Progenitor cell of endocrine pancreas (in vitro differentiated cells): ENCODE measurements at regions not wholly inside any gene's neighbourhood (a gene's known extent, or its start where the extent isn't known, plus 50 kb on each side); places are given as distances from the start of the nearest gene placed in this dataset.

Experiments used
- DNase-seq: peaks from one replicate; pipeline ENCODE4 v3.0.0; 2021; ENCODE audit warnings: low spot score; ENCODE audit not compliant: unreplicated experiment
- H3K27ac Mint-ChIP-seq: 2 replicates; pipeline ENCODE4 v1.8.0; 2021; ENCODE audit warnings: mild to moderate bottlenecking, moderate library complexity, mixed read lengths
- H3K27me3 Mint-ChIP-seq: 2 replicates; pipeline ENCODE4 v1.8.0; 2021; ENCODE audit warnings: mixed read lengths
- H3K36me3 Mint-ChIP-seq: 2 replicates; pipeline ENCODE4 v1.8.0; 2022; ENCODE audit warnings: mixed read lengths; ENCODE audit not compliant: insufficient read depth
- H3K4me1 Mint-ChIP-seq: 2 replicates; pipeline ENCODE4 v1.8.0; 2021; ENCODE audit warnings: low read depth, mixed read lengths
- H3K4me3 Mint-ChIP-seq: 2 replicates; pipeline ENCODE4 v1.8.0; 2021; ENCODE audit warnings: low read depth, mild to moderate bottlenecking, moderate library complexity, mixed read lengths
- H3K9me3 Mint-ChIP-seq: 2 replicates; pipeline ENCODE4 v1.8.0; 2021; ENCODE audit warnings: low read depth, mixed read lengths
- CTCF ChIP-seq: fragments of 200-600 bp; sonication (generic); IDR thresholded peaks from one replicate; pipeline ENCODE4 v1.5.0; 2021; ENCODE audit warnings: antibody characterized with exemption, mild to moderate bottlenecking; ENCODE audit not compliant: unreplicated experiment

GRCh38 chr1:234957330-234958065 is 171.1 kb downstream of the TOMM20 start:
- Mint-ChIP-seq H3K9me3 (no peaks in the 10 kb centered on the region), H3K27ac (peak overlapping the region; percentile 98), H3K4me1 (peaks cover 76% of the 10 kb centered on the region), H3K27me3 (no peaks in the 10 kb centered on the region), H3K36me3 (no peaks in the 10 kb centered on the region), H3K4me3 (peak overlapping the region; percentile 42)
- peak; percentile 39 for DNase-seq
- no peak for TF ChIP-seq CTCF

- no peak for TF ChIP-seq CTCF
- no peak for DNase-seq
- Mint-ChIP-seq H3K4me1 (peaks cover 69% of the 10 kb centered on the region), H3K4me3 (peak overlapping the region; percentile 42), H3K36me3 (no peaks in the 10 kb centered on the region), H3K27me3 (no peaks in the 10 kb centered on the region), H3K27ac (peak overlapping the region; percentile 98), H3K9me3 (peaks cover 4% of the 10 kb centered on the region)
These were observed 171.8 kb downstream of the TOMM20 start for GRCh38 chr1:234956821-234957329.

DNA sequence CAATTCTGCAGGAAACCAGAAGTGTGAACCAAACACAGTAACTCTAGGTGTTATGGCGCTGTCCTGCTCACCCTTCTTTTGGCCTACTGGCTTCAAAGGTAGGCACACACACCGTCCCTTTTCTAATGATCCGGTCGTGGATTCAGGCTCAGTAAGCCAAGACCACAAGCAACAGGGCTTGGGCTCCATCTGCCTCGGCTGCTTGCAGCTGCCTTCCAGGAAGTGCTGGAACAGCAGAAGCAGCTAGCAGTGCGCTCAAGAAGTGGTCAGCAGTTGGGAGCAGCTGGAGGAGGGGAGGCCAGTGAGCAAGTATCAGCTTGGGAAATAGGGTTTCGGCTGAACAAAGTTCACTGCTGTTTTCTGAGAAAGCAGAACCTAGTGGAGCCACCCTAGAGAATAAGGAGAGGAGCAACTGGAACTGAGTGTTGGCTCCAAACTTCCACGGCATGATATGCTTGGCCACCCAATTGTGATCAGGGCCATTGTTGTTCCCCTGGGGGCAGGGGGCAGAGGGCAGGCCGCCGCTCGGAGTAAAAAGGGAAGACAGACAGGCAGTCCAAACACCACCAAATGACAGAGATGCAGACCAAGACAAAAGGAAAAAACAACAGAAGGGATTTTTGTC is 173.4 kb downstream of the TOMM20 start:
- Mint-ChIP-seq H3K27me3 (no peaks in the 10 kb centered on the region), H3K4me1 (peaks cover 56% of the 10 kb centered on the region), H3K4me3 (no peak overlapping the region), H3K27ac (peak overlapping the region; percentile 96), H3K36me3 (no peaks in the 10 kb centered on the region), H3K9me3 (peaks cover 4% of the 10 kb centered on the region)
- no peak for TF ChIP-seq CTCF
- DNase-seq: no peak

- DNase-seq: no peak
- Mint-ChIP-seq H3K27ac (peak overlapping the region; percentile 13), H3K27me3 (no peaks in the 10 kb centered on the region), H3K36me3 (no peaks in the 10 kb centered on the region), H3K4me3 (no peak overlapping the region), H3K9me3 (peaks cover 4% of the 10 kb centered on the region), H3K4me1 (peaks cover 51% of the 10 kb centered on the region)
- no peak for TF ChIP-seq CTCF
These were observed 174.0 kb downstream of the TOMM20 start for GRCh38 chr1:234954613-234955012.

DNA sequence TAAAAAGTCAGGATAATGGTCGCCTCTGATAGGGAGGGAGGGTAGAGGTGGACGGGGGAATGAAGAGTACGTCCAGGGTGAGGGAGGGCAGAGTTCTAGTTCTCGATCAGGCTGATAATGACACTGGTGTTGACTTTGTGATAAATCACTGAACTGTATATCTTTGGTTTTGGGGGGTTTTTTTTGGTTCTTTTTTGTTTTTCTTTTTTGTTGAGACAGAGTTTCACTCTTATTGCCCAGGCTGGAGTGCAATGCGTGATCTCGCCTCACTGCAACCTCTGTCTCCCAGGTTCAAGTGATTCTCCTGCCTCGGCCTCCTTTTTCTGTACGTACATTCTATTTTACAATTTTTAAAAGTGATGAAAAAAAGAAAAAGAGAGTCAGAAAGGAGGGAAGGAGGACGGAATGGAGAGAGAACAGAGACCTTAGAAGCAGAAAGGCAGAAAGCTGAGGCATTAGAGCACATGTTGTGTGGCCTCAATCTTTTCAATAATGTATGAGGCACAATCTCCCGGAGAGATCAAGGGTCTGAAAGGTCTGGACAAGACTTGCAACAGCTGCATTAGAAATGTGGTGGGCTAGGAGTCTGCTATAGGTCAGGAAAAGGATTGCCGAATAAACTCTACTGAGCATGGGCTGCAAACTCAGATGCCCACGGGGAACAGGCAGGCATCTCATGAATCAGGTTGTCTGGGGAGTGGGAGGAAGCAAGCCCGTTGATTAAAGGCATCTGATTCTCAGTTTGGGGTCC is 174.8 kb downstream of the TOMM20 start:
- Mint-ChIP-seq H3K27me3 (no peaks in the 10 kb centered on the region), H3K27ac (no peak overlapping the region), H3K9me3 (peaks cover 11% of the 10 kb centered on the region), H3K36me3 (peaks cover 2% of the 10 kb centered on the region), H3K4me1 (peaks cover 43% of the 10 kb centered on the region), H3K4me3 (no peak overlapping the region)
- no peak for DNase-seq
- no peak for TF ChIP-seq CTCF
